ENCODE measurements at regions not wholly inside any gene's neighbourhood (a gene's known extent, or its start where the extent isn't known, plus 50 kb on each side); places are given as distances from the start of the nearest gene placed in this dataset.
A peak's percentile ranks its signal among the peaks of the same experiment; 100 is the strongest.

GRCh38 chr17:62866471-62866870 lies 58.4 kb upstream of the MARCHF10 start:
- TF ChIP-seq CTCF (IDR thresholded peaks at IDR 0.05; ENCODE audit: insufficient read depth, low read depth, low read length, missing control alignments) = no peak
- no peak overlapping the region for H3K4me3 ChIP-seq (ENCODE audit: low read length)
- no peak for DNase-seq (ENCODE audit: low read depth)

GRCh38 chr17:62865586-62865985 lies 57.5 kb upstream of the MARCHF10 start:
- TF ChIP-seq CTCF (IDR thresholded peaks at IDR 0.05; ENCODE audit: insufficient read depth, low read depth, low read length, missing control alignments) = no peak
- no peak for DNase-seq (ENCODE audit: low read depth)
- H3K4me3 ChIP-seq (ENCODE audit: low read length) = no peak overlapping the region

GRCh38 chr17:62862251-62862650 lies 54.1 kb upstream of the MARCHF10 start:
- no peak overlapping the region for H3K4me3 ChIP-seq (ENCODE audit: low read length)
- peak; percentile 78 for DNase-seq (ENCODE audit: low read depth)

GRCh38 chr17:62860962-62861873 lies 53.1 kb upstream of the MARCHF10 start:
- peak; percentile 77 for DNase-seq (ENCODE audit: low read depth)
- TF ChIP-seq CTCF (IDR thresholded peaks at IDR 0.05; ENCODE audit: insufficient read depth, low read depth, low read length, missing control alignments) = no peak
- H3K4me3 ChIP-seq (ENCODE audit: low read length) = no peak overlapping the region

More at GRCh38 chr17:62862251-62862650, 54.1 kb upstream of the MARCHF10 start:
- TF ChIP-seq CTCF (IDR thresholded peaks at IDR 0.05; ENCODE audit: insufficient read depth, low read depth, low read length, missing control alignments) = no peak

- no peak for TF ChIP-seq CTCF (IDR thresholded peaks at IDR 0.05; ENCODE audit: insufficient read depth, low read depth, low read length, missing control alignments)
- DNase-seq (ENCODE audit: low read depth) = no peak
- no peak overlapping the region for H3K4me3 ChIP-seq (ENCODE audit: low read length)
Observed at GRCh38 chr17:62859146-62859545, 51.0 kb upstream of the MARCHF10 start.

Measured in epithelial cell of esophagus (primary cell).